Left ventricle myocardium inferior (tissue), 1 donor: ENCODE measurements at regions not wholly inside any gene's neighbourhood (a gene's known extent, or its start where the extent isn't known, plus 50 kb on each side); places are given as distances from the start of the nearest gene placed in this dataset.

Experiments used
- DNase-seq: peaks from one replicate; pipeline ENCODE4 v3.0.0-alpha.2; 2020
- H3K27ac ChIP-seq: fragments of 200-600 bp; replicated peaks from 2 replicates; pipeline ENCODE4 v1.8.0; 2021
- H3K27me3 ChIP-seq: fragments of 200-600 bp; 2 replicates; pipeline ENCODE4 v1.8.0; 2021; ENCODE audit warnings: low read depth
- H3K36me3 ChIP-seq: fragments of 200-600 bp; 2 replicates; pipeline ENCODE4 v1.8.0; 2021
- H3K4me1 ChIP-seq: fragments of 200-600 bp; 2 replicates; pipeline ENCODE4 v1.8.0; 2021
- H3K4me3 ChIP-seq: fragments of 200-600 bp; 2 replicates; pipeline ENCODE4 v1.8.0; 2021; ENCODE audit warnings: mild to moderate bottlenecking, moderate library complexity
- H3K9me3 ChIP-seq: fragments of 200-600 bp; replicated peaks from 2 replicates; pipeline ENCODE4 v1.8.0; 2021
- CTCF ChIP-seq: fragments of 200-600 bp; IDR thresholded peaks from 2 replicates; pipeline ENCODE4 v1.8.0; 2021; ENCODE audit warnings: antibody characterized with exemption, mild to moderate bottlenecking, borderline replicate concordance
- intact Hi-C: fragments of 100-400 bp; cut with micrococcal nuclease; formaldehyde crosslinking; loops from one replicate; pipeline ENCODE4 v1.11.0; 2022
- donor health status: DM: no; HTN: yes; CAD: no; lungs with severe emphysema.

- DNase-seq = no peak
- Histone ChIP-seq H3K4me3 (no peak overlapping the region), H3K36me3 (no peaks in the 10 kb centered on the region), H3K27me3 (no peaks in the 10 kb centered on the region), H3K9me3 (no peaks in the 10 kb centered on the region), H3K4me1 (no peaks in the 10 kb centered on the region), H3K27ac (no peak overlapping the region)
- TF ChIP-seq CTCF = no peak
- intact Hi-C loops = no loop called here
Measured at GRCh38 chrX:25537699-25538098, 521.9 kb upstream of the ARX start.

DNA sequence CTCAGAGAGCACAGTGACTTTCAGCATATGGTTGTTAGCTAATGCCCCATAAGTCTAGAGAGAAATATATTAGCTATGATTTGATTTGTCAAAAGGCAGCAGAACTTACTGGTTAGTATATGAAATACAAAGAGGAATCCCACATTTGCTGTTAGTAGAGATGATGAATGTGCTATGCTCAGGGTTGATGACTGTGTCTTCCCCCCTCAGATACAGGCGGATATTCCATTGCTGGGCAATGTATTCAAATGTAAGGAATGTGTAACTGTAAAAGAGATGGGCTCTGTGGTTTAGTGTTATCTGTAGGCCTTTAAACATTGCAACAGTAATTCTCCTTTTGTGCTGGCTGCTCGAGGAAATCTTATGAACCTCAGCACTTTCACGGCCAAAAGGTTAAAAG, 528.9 kb upstream of the ARX start:
- H3K4me3 ChIP-seq = no peak overlapping the region
- H3K4me1 ChIP-seq = no peaks in the 10 kb centered on the region
- H3K9me3 ChIP-seq = no peaks in the 10 kb centered on the region
- H3K36me3 ChIP-seq = no peaks in the 10 kb centered on the region
- intact Hi-C loops = no loop called here
- no peak for DNase-seq
- no peak overlapping the region for H3K27ac ChIP-seq
- TF ChIP-seq CTCF = no peak
- H3K27me3 ChIP-seq = no peaks in the 10 kb centered on the region

- Histone ChIP-seq H3K4me3 (no peak overlapping the region), H3K27me3 (no peaks in the 10 kb centered on the region), H3K9me3 (no peaks in the 10 kb centered on the region), H3K27ac (no peak overlapping the region), H3K36me3 (no peaks in the 10 kb centered on the region), H3K4me1 (no peaks in the 10 kb centered on the region)
- TF ChIP-seq CTCF = no peak
- DNase-seq = no peak
- intact Hi-C loops = no loop called here
Measured at GRCh38 chrX:25548811-25549210, 533.0 kb upstream of the ARX start.

DNA sequence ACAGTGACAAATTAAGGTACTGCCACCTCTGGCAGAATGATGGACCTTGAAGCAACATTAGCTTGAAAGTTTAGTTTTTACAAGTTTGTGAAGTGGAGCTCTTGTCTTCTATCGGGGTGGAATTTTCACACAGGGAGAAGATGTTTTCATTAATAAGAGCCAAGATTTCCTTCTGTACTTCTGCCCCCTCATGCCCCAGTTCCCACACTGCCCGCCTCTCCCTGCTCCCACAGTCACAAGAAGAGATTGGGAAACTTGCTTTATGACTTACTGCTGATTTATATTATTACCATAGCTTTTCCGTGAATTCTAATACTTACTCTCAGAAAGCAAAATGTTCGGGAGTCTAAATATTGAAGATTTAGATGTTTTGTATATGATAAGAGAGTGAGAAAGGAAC, 539.8 kb upstream of the ARX start:
- no peak for DNase-seq
- Histone ChIP-seq H3K27me3 (no peaks in the 10 kb centered on the region), H3K4me1 (no peaks in the 10 kb centered on the region), H3K27ac (no peak overlapping the region), H3K9me3 (no peaks in the 10 kb centered on the region), H3K36me3 (no peaks in the 10 kb centered on the region), H3K4me3 (no peak overlapping the region)
- intact Hi-C loops = no loop called here
- no peak for TF ChIP-seq CTCF

DNA sequence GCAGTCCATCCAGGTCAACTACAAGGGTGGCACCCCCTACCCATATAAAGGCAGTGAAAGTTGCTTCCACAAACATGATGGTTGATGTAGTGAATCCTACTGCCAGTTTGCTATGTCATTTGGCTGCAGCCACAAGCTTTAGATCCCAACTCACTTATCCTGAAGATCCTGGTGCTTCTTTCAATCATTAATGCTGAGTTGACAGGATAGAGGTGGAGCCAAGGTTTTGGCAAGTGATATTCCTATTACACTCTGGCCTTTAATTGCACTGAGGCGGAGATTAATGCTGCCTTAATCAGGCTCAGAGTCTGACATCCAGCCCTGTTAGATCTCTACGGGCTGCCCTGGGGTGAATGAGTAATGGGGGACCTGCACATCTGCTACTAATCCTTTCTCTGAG, 542.4 kb upstream of the ARX start:
- Histone ChIP-seq H3K4me1 (no peaks in the 10 kb centered on the region), H3K27me3 (no peaks in the 10 kb centered on the region), H3K27ac (no peak overlapping the region), H3K36me3 (no peaks in the 10 kb centered on the region), H3K9me3 (no peaks in the 10 kb centered on the region), H3K4me3 (no peak overlapping the region)
- intact Hi-C loops = no loop called here
- no peak for TF ChIP-seq CTCF
- no peak for DNase-seq

GRCh38 chrX:25561190-25561589, 545.4 kb upstream of the ARX start:
- DNase-seq = no peak
- no peak for TF ChIP-seq CTCF
- Histone ChIP-seq H3K36me3 (no peaks in the 10 kb centered on the region), H3K27me3 (no peaks in the 10 kb centered on the region), H3K4me3 (no peak overlapping the region), H3K27ac (no peak overlapping the region), H3K9me3 (no peaks in the 10 kb centered on the region), H3K4me1 (no peaks in the 10 kb centered on the region)
- intact Hi-C loops = no loop called here
